ENCODE measurements at regions not wholly inside any gene's neighbourhood (a gene's known extent, or its start where the extent isn't known, plus 50 kb on each side); places are given as distances from the start of the nearest gene placed in this dataset.
"Not testable (repeated sequence)": the region's sequence is repeated elsewhere in the genome, so short reads cannot be mapped to it uniquely, and the experiment has no call there.

DNA sequence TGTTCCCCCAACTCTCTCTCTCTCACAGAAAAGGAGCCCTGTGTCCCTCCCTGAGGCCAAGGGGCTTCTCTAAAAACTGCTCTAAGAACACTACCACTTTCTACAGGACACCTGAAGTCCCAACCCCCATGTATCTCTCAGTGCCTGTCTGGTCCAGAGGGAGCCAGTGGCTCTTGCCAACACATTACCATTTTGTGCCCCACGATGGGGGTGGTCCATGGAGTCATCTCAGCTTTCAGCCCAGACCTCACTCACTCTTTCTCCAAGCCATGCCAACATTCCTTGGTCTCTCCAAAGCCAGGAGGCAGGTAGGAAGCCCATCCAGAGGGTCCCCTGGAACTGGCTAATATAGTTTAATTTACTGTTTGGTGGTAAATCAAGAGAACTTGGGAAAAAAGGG is 962.1 kb upstream of the DEFB115 start:
- not testable (repeated sequence) for DNase-seq (ENCODE audit: low spot score)

DNA sequence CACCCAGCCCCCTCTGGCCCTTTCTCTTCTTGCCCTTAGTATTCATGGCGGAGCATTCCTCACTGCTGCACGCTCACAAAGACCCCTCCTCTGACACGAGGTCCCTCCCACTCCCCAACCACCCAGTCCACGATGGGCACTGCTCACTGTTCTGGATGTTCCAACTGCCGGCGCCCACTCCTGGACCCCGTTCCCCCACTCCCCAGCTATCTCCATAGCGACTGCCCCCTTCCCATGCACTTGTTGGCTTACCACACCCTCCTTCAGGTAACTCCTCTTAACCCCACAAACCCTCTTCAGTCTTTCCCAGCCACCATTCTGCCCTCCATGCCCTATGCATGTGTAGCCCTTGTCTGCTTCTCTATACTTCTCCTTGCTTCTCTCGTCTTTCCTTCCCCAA is 961.5 kb upstream of the DEFB115 start:
- DNase-seq (ENCODE audit: low spot score), result not testable (repeated sequence)

DNA sequence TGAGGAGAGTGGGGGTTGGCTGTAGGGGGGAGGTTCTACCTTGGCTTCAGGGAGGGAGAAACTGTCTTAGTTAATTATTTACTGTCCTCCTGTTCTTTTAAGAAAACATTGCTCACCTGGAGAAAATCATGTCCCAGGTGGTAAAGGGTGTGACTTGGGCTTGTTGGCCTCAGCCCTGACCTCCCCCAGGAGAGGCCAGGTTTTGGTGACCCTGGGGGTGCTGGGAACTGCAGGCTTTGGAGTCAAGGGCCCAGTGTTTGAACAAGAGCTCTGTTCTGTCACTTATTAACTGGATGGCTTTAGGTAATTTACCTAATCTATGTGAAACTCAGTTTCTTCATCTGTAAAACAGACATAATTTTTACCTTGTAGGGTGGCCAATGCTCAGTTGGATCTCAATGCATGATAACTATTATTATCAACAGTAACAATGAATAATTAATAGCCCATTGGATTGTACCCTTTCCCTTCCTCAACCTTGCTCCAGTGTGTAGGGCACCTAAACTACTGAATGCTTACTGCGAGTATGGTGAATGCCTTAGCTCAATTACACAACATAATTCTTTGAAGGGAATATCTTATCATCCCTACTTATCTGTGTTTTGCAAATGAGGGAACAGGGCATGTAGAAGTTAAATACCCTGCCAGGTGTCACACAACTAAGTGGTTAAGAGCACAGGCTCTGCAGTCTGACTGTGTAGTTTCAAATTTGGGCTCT is 959.4 kb upstream of the DEFB115 start:
- not testable (repeated sequence) for DNase-seq (ENCODE audit: low spot score)

DNA sequence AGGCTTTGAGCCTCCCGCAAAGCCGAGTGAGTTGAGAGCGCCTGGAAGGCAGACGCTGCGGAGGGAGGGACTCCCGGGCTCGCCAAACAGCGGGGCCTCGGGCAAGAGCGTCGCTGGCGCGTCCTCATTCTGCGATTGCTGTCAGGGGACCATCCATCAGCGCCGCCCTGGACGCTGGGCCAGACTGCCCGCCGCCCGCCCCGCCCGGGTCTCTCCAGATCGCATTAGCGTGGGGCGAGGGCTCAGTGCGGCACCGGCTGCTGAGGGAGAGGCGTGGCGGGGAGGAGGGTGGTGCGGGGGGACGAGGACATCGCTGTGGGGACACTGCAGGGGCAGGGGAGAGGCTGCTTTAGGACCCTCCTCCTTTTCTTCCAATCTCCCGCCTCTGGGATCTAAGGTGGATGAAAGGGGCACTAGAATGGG is 957.2 kb upstream of the DEFB115 start:
- not testable (repeated sequence) for DNase-seq (ENCODE audit: low spot score)

DNA sequence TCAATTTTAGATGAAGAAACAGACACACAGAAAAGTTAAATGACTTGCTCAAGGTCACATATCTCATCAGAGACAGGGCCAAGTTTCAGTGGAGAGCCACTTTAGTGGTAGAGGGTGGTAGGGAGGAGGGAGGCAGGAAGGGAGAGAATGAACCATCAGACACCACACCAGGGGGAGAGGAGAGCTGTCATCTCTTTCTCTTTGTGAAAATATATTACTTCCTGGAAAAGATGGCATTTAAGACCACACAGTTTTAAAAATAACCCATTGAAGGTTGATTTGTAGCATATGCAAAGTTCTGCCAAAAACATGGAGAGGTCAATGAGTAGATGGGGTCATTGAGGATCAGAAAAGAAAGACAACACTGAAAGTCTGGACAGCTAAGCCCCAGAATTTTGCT is 954.7 kb upstream of the DEFB115 start:
- DNase-seq (ENCODE audit: low spot score), result not testable (repeated sequence)

- not testable (repeated sequence) for DNase-seq (ENCODE audit: low spot score)
Measured at GRCh38 chr20:30309938-30310337, 947.5 kb upstream of the DEFB115 start.

DNA sequence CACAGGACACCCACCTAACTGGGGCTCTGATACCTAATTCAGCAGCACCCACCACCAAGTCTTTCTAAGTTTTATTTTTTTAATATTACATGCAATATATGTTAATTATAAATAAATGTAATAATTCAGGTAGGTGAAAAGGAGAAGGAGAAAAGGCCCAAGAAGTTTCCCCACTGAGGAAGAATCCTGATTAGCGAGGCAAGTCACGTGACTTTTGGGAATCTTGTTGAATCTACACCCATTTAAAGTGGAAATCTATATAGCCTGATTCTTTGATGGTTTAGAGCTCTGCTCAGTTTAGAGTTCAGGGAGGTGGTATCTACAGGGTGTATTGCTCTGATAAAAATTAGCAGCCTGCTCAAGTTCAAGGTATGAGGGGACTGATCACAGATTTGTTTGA is 947.1 kb upstream of the DEFB115 start:
- not testable (repeated sequence) for DNase-seq (ENCODE audit: low spot score)

DNA sequence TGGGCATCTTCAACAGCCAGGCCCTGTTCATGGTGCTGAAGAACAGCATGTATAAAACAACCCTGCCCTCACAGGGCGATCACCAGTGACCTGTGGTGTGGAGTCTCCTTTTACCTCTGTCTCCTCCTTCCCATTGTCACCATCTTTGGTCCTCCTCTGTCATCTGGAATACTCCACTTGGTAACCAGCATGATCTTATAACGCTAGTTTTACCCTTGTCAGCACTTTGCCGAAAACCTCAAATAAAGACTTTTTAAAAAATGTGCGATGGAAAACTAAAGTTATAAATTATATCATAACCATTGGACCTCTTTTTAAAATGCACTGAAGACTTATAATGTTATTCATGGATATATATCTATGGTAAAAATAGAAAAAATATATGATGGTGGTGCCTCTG is 945.2 kb upstream of the DEFB115 start:
- not testable (repeated sequence) for DNase-seq (ENCODE audit: low spot score)

- DNase-seq (ENCODE audit: low spot score), result not testable (repeated sequence)
Measured at GRCh38 chr20:30313660-30314059, 943.8 kb upstream of the DEFB115 start.

GRCh38 chr20:30316063-30316462 is 941.4 kb upstream of the DEFB115 start:
- not testable (repeated sequence) for DNase-seq (ENCODE audit: low spot score)

DNA sequence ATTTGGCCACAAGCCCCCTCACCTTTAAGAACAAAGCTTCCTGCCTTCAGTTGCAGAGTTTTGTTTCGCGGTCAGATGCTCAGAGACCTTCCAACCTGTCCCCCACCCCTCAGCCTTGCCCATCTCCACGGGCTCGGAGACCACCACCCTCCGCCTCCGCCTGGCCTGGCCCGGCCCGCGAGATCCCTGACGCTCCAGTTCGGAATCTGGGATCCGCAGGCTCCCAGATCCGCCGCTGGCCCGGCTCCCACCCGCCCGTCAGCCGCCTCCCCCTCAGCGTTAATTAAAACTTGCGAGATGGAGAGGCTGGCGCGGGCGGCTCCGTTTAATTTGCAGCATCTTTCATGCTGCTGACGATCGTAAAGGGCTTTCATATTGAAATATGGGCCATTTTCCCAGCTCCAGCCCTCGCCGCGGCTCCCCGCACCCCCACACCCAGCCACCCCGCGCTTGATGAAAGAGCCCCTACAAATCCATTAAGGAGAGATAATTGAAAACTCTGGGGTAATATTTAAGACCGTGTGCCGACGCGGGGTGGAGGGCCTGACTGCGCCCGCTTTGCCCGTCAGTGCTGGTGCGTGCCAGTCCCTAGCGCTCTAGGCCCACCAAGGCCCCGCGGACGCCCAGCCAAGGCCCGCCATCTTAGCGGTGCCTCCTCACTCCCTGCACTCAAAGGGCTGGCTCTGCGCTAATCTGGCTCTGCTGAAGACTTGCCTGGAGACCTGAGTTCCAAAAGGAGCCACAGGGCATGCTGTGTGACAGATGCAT is 940.7 kb upstream of the DEFB115 start:
- DNase-seq (ENCODE audit: low spot score), result not testable (repeated sequence)

- DNase-seq (ENCODE audit: low spot score), result not testable (repeated sequence)
Measured at GRCh38 chr20:30333744-30334143, 923.7 kb upstream of the DEFB115 start.

DNA sequence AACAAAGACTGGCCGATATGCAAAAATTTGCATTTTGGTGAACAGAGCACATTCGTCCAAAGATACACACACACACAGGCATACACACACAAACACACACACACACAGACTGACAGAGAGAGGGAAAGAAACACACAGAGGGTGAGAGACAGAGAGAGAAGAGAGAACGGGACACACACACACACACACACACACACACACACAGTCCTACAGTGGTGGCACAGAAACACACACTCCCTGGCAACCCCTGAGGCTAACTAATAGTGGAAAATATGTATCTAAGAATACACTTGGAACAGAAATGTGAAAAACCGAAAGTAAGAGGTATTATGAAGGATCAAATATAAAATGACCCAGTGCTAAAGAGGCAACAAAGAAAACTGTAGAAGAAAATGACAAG is 919.9 kb upstream of the DEFB115 start:
- not testable (repeated sequence) for DNase-seq (ENCODE audit: low spot score)

- peak; percentile 15 for DNase-seq (ENCODE audit: low spot score)
Measured at GRCh38 chr20:30348932-30349331, 908.5 kb upstream of the DEFB115 start.

DNA sequence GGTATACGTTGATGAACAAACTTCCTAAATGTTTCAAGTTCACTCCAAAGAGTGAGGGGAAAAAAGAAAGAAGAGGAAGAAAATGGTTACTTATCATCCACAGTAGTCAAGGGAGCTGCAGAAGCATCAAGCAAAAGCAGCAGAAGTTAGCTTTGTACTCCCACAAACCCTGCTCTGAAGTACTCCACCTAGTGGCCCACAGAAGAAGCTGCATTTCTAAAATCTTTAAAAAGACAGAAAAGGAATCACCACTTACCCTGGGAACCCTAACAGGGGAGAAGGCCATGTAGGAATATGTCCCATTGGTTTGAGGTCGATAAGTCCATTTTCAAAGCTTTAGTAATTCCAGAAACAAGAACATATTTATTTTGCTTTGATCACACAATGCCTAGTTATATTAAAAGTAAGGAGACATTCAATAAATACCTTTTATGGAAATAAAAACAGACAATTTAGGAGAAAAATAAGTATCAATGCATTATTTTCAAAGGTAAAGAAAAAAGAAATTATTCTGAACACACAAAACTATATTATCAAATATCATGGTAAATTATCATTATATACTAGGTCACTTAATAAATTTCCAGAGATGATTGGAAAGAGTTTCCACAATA is 900.5 kb upstream of the DEFB115 start:
- DNase-seq (ENCODE audit: low spot score), result not testable (repeated sequence)

DNA sequence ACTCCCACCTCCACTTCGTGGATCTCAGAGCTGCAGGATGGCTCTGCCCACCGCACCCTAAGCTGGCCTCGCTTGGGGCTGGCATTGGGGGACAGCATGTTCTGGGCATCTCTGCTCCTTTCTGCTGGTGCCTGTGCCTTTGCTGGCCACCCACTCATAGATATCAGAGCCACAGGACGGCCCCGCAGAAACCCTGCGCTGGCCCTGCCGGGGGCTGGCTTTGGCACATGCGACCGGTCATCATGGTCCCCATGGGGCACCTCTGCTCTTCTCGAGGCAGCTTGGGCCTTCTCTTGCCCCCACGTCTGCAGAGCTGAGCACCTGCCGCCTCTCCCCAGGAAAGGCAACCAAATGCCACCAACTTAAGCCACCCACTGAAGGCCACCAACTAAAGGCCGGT is 895.7 kb upstream of the DEFB115 start:
- not testable (repeated sequence) for DNase-seq (ENCODE audit: low spot score)

DNA sequence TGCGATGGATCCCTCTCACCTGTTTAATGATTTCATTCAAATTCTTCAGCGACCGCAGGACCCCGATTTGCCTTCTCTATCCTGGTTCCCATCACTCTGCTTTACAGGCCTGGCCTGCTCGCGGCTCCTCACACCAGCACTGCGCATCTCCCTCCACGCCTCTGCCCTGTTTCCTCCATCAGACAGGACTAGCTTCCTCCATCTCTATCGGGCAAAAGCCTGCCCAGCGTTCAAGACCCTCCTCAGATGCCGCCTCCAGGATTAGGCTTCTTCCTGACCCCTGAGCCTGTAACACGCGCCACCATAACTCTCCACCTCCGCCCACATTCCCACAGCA is 881.1 kb upstream of the DEFB115 start:
- not testable (repeated sequence) for DNase-seq (ENCODE audit: low spot score)

DNA sequence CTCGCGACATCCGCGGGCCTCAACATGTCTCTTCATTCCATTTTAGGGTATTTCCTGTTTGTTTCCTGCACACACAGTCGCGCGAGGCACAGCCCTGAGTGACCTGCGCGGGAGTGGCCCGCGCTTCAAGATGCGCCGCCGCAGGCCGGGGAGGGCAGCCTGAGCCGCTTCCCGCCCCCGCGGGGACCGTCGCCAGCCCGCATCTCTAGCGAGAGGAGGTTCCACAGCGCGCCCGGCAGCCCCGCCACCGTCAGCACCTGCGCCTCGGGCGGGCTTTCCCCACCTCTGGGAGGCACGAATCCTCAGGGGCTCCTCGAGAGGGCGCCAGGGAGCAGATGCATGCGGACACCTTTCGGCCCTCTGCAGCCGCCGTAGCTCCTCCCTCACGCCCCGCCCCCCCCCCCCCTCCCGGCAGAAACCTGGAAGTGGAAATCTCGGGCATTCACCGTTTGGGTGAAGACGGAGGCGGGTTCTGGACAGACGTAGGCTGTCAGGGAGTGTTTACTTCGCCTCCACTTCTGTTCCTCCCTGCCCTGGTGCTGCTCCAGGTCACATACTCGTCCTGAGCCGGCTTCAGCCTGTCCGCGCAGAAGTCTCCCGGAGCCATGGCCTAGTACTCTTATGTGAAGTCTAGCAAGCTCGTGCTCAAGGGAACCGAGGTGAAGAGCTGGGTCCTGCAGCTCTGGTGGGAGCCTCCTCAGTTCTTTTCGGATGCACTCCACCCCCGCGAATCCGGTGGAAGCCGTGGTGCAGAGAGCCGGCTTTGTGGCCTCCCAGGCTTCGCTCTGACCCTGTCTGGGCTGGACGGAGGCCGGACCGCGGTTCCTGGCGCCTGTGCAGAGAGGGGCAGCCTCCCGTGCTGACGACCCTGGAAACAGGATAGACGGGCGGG is 880.5 kb upstream of the DEFB115 start:
- DNase-seq (ENCODE audit: low spot score), result peak; percentile 83

- not testable (repeated sequence) for DNase-seq (ENCODE audit: low spot score)
Measured at GRCh38 chr20:30378317-30378716, 879.1 kb upstream of the DEFB115 start.

DNA sequence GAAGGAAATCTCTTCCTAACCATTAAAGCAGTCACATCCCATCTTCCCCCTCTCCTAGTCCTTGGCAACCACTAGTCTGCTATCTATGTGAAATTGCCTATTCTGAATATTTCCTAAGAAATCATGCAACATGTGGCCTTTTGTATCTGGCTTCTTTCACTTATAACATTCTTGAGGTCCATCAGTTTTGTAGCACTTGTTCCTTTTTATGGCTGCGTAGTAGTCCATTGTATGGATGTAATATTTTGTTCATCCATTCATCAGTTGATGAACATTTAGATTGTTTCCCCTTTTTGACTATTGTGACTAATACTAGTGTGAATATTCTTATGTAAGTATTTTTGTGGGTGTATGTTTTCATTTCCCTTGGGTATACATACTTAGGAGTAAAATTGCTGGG is 878.7 kb upstream of the DEFB115 start:
- not testable (repeated sequence) for DNase-seq (ENCODE audit: low spot score)

DNA sequence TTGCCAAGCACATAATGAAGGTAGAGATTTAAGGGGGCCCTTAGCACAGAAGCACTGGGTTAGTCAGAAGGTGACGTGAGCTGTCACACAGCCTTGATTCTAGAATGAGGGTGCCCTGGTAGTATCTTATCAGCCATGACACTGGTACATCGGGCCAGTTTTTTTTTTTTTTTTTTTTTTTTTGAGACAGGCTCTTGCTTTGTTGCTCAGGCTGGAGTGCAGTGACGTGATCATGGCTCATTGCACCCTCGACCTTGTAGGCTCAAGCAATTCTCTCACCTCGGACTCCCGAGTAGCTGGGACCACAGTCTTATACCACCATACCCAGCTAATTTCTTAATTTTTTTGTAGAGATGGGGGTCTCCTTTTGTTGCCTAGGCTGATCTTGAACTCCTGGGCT is 872.6 kb upstream of the DEFB115 start:
- DNase-seq (ENCODE audit: low spot score), result not testable (repeated sequence)

Measured in HT-29 (cell line).